ENCODE measurements at regions not wholly inside any gene's neighbourhood (a gene's known extent, or its start where the extent isn't known, plus 50 kb on each side); places are given as distances from the start of the nearest gene placed in this dataset.
"Not testable (repeated sequence)": the region's sequence is repeated elsewhere in the genome, so short reads cannot be mapped to it uniquely, and the experiment has no call there.

- TF ChIP-seq CTCF, POLR2A (IDR thresholded peaks at IDR 0.05): not testable (repeated sequence)
These were observed 268.8 kb upstream of the SPAG17 start for GRCh38 chr1:118453856-118454255.

Measured in lower leg skin (tissue), 3 donors.